Tibial nerve (tissue), 4 donors: ENCODE measurements at regions not wholly inside any gene's neighbourhood (a gene's known extent, or its start where the extent isn't known, plus 50 kb on each side); places are given as distances from the start of the nearest gene placed in this dataset.

Experiments
- EP300 ChIP-seq, 2 donors: sonication (generic); formaldehyde crosslinking; IDR thresholded peaks; one replicate each; pipeline ENCODE4 v1.6.1; 2017; ENCODE audit warnings: antibody characterized with exemption in 2 of 2, mild to moderate bottlenecking in 1 of 2
- POLR2A ChIP-seq, 2 donors: fragments of 450-650 bp; IDR thresholded peaks; one replicate each; pipeline ENCODE4 v1.6.1; 2017; ENCODE audit warnings: antibody characterized with exemption in 2 of 2, mild to moderate bottlenecking in 2 of 2, moderate library complexity in 2 of 2
- TF ChIP-seq, protein P1 (sequence below), 5 experiments: fragments of 200-600 bp in 3 of 5; fragments of 450-650 bp in 2 of 5; sonication (generic) in 3 of 5; IDR thresholded peaks; one replicate each; pipeline ENCODE4 v1.5.1; 2016 to 2019; ENCODE audit warnings: antibody characterized with exemption in 5 of 5, mild to moderate bottlenecking in 3 of 5, moderate library complexity in 2 of 5

GRCh38 chr5:121503111-121503840 is 348.4 kb upstream of the FTMT start:
- TF ChIP-seq, protein P1, sequence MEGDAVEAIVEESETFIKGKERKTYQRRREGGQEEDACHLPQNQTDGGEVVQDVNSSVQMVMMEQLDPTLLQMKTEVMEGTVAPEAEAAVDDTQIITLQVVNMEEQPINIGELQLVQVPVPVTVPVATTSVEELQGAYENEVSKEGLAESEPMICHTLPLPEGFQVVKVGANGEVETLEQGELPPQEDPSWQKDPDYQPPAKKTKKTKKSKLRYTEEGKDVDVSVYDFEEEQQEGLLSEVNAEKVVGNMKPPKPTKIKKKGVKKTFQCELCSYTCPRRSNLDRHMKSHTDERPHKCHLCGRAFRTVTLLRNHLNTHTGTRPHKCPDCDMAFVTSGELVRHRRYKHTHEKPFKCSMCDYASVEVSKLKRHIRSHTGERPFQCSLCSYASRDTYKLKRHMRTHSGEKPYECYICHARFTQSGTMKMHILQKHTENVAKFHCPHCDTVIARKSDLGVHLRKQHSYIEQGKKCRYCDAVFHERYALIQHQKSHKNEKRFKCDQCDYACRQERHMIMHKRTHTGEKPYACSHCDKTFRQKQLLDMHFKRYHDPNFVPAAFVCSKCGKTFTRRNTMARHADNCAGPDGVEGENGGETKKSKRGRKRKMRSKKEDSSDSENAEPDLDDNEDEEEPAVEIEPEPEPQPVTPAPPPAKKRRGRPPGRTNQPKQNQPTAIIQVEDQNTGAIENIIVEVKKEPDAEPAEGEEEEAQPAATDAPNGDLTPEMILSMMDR (IDR thresholded peaks at IDR 0.05) = no peak
- TF ChIP-seq POLR2A (IDR thresholded peaks at IDR 0.05) (no peak), EP300 (IDR thresholded peaks at IDR 0.05) (no peak)
